ENCODE measurements at regions not wholly inside any gene's neighbourhood (a gene's known extent, or its start where the extent isn't known, plus 50 kb on each side); places are given as distances from the start of the nearest gene placed in this dataset.
A peak's percentile ranks its signal among the peaks of the same experiment; 100 is the strongest.

GRCh38 chr2:152858594-152859265 is 140.3 kb downstream of the ARL6IP6 start:
- ChIA-PET POLR2A (no interaction called here), CTCF (interaction anchor here (1.0 to 1.5 kb wide), 6 partner anchors 8 to 621 kb away, joined by 3 to 4 read pairs (median 3); no protein-coding TSS in a partner anchor)
- no peak overlapping the region for H3K4me3 ChIP-seq (ENCODE audit: low read depth, low read length)
- H3K36me3 ChIP-seq (ENCODE audit: control insufficient read depth, insufficient read depth, low read length), result no peaks in the 10 kb centered on the region
- H3K27me3 ChIP-seq (ENCODE audit: control insufficient read depth, insufficient read depth, low read length), result no peaks in the 10 kb centered on the region
- no peak for DNase-seq (ENCODE audit: low read depth)
- TF ChIP-seq, protein P1, sequence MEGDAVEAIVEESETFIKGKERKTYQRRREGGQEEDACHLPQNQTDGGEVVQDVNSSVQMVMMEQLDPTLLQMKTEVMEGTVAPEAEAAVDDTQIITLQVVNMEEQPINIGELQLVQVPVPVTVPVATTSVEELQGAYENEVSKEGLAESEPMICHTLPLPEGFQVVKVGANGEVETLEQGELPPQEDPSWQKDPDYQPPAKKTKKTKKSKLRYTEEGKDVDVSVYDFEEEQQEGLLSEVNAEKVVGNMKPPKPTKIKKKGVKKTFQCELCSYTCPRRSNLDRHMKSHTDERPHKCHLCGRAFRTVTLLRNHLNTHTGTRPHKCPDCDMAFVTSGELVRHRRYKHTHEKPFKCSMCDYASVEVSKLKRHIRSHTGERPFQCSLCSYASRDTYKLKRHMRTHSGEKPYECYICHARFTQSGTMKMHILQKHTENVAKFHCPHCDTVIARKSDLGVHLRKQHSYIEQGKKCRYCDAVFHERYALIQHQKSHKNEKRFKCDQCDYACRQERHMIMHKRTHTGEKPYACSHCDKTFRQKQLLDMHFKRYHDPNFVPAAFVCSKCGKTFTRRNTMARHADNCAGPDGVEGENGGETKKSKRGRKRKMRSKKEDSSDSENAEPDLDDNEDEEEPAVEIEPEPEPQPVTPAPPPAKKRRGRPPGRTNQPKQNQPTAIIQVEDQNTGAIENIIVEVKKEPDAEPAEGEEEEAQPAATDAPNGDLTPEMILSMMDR (IDR thresholded peaks at IDR 0.05; ENCODE audit: insufficient read depth, low read depth, low read length), result no peak

GRCh38 chr2:152846697-152847470 is 128.5 kb downstream of the ARL6IP6 start:
- Histone ChIP-seq H3K27me3 (ENCODE audit: control insufficient read depth, insufficient read depth, low read length) (no peaks in the 10 kb centered on the region), H3K36me3 (ENCODE audit: control insufficient read depth, insufficient read depth, low read length) (no peaks in the 10 kb centered on the region), H3K4me3 (ENCODE audit: low read depth, low read length) (no peak overlapping the region)
- ChIA-PET POLR2A (no interaction called here), CTCF (interaction anchor here (1.5 kb wide), 1 partner anchor 15 kb away, joined by 4 read pairs; no protein-coding TSS in a partner anchor)
- TF ChIP-seq, protein P1 (IDR thresholded peaks at IDR 0.05; ENCODE audit: insufficient read depth, low read depth, low read length), result no peak
- DNase-seq (ENCODE audit: low read depth), result peak; percentile 39

DNA sequence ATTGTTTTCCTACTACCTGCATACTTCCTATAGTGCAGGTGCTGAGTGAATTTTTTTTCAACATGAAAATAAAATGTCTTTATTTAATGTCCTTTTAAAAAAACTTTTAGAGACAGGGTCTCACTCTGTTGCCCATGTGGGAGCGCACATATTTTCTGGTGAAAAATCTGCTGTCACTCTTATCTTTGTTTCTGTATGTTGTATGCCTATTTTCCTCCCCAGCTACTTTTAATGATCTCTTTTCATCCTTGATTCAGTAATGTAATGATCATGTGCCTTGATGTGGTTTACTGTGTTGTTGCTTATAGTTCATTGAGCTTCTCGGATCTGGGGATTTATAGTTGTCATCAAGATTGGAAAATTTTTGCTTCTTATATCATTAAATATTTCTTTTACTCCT is 117.3 kb downstream of the ARL6IP6 start:
- ChIA-PET POLR2A (no interaction called here), CTCF (interaction anchor here (1.3 kb wide), 1 partner anchor 9 kb away, joined by 3 read pairs; no protein-coding TSS in a partner anchor)
- TF ChIP-seq, protein P1 (IDR thresholded peaks at IDR 0.05; ENCODE audit: insufficient read depth, low read depth, low read length), result no peak
- Histone ChIP-seq H3K27me3 (ENCODE audit: control insufficient read depth, insufficient read depth, low read length) (no peaks in the 10 kb centered on the region), H3K4me3 (ENCODE audit: low read depth, low read length) (no peak overlapping the region), H3K36me3 (ENCODE audit: control insufficient read depth, insufficient read depth, low read length) (no peaks in the 10 kb centered on the region)
- no peak for DNase-seq (ENCODE audit: low read depth)

DNA sequence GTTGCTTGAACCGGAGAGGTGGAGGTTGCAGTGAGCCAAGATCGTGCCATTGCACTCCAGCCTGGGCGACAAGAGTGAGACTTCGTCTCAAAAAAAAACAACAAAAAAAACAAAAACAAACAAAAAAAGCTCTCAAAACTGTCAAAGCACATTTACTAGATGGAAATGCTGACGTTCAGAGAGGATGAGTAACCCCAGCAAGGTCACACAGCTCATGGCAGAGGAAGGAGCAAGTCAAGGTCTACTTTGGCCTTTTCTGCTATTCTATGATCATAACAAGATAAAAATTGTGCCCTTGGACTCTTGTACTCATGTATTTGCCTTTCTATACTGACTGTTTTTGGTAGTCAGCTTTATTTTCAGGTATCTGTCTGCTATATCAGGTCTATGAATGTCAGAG is 109.5 kb downstream of the ARL6IP6 start:
- ChIA-PET POLR2A (no interaction called here), CTCF (no interaction called here)
- Histone ChIP-seq H3K36me3 (ENCODE audit: control insufficient read depth, insufficient read depth, low read length) (no peaks in the 10 kb centered on the region), H3K27me3 (ENCODE audit: control insufficient read depth, insufficient read depth, low read length) (no peaks in the 10 kb centered on the region), H3K4me3 (ENCODE audit: low read depth, low read length) (no peak overlapping the region)
- no peak for DNase-seq (ENCODE audit: low read depth)
- TF ChIP-seq, protein P1 (IDR thresholded peaks at IDR 0.05; ENCODE audit: insufficient read depth, low read depth, low read length), result no peak

GRCh38 chr2:152826581-152827279 is 108.3 kb downstream of the ARL6IP6 start:
- Histone ChIP-seq H3K36me3 (ENCODE audit: control insufficient read depth, insufficient read depth, low read length) (no peaks in the 10 kb centered on the region), H3K4me3 (ENCODE audit: low read depth, low read length) (no peak overlapping the region), H3K27me3 (ENCODE audit: control insufficient read depth, insufficient read depth, low read length) (no peaks in the 10 kb centered on the region)
- TF ChIP-seq, protein P1 (IDR thresholded peaks at IDR 0.05; ENCODE audit: insufficient read depth, low read depth, low read length), result no peak
- peak; percentile 35 for DNase-seq (ENCODE audit: low read depth)
- CTCF ChIA-PET, result interaction anchor here (1.0 kb wide), 1 partner anchor 9 kb away, joined by 3 read pairs; no protein-coding TSS in a partner anchor
- POLR2A ChIA-PET, result no interaction called here

Data from BJ (cell line).